Body of pancreas (tissue), 4 donors: ENCODE measurements at regions not wholly inside any gene's neighbourhood (a gene's known extent, or its start where the extent isn't known, plus 50 kb on each side); places are given as distances from the start of the nearest gene placed in this dataset.

ENCODE experiments used
- ATAC-seq: fragments of 150-250 bp; one replicate; pipeline ENCODE4 v1.9.1; 2016
- DNase-seq, 4 donors: peaks; one replicate each; pipeline ENCODE4 v3.0.0-alpha.2; 2019
- H3K27ac ChIP-seq, 4 donors: fragments of 200-600 bp; sonication (generic); 1 replicate in 3 of 4; 2 replicates in 1 of 4; pipeline versions ENCODE4 v1.5.1 to v1.6.1; 2016 to 2019; ENCODE audit warnings: mild to moderate bottlenecking in 1 of 4, mixed read lengths in 1 of 4, moderate library complexity in 1 of 4
- H3K27me3 ChIP-seq, 2 donors: fragments of 200-600 bp; sonication (generic); one replicate each; pipeline ENCODE4 v1.6.0; 2016; ENCODE audit warnings: mild to moderate bottlenecking in 1 of 2
- H3K36me3 ChIP-seq, 2 donors: fragments of 200-600 bp; sonication (generic); replicated peaks in 1 of 2; 2 replicates each; pipeline ENCODE4 v1.5.1; 2016; ENCODE audit warnings: low read depth in 2 of 2; ENCODE audit not compliant: insufficient read depth in 1 of 2
- H3K4me1 ChIP-seq: fragments of 200-600 bp; sonication (generic); one replicate; pipeline ENCODE4 v1.6.0; 2016
- H3K4me3 ChIP-seq, 2 donors: fragments of 200-600 bp; sonication (generic); 1 replicate in 1 of 2; 2 replicates in 1 of 2; pipeline ENCODE4 v1.5.1; 2016 to 2019
- H3K9me3 ChIP-seq, 3 donors: fragments of 200-600 bp; sonication (generic); 1 replicate in 2 of 3; 2 replicates in 1 of 3; pipeline ENCODE4 v1.5.1; 2016
- CTCF ChIP-seq, 7 experiments: fragments of 450-650 bp in 4 of 7; fragments of 200-600 bp in 3 of 7; sonication (generic) in 3 of 7; IDR thresholded peaks; one replicate each; pipeline ENCODE4 v1.5.1; 2016 to 2019; ENCODE audit warnings: antibody characterized with exemption in 7 of 7
- POLR2A ChIP-seq, 3 donors: fragments of 450-650 bp; IDR thresholded peaks; one replicate each; pipeline ENCODE4 v1.6.1; 2016; ENCODE audit warnings: antibody characterized with exemption in 3 of 3, mild to moderate bottlenecking in 2 of 3
- WGBS, 2 donors: methylation state at CpG; one replicate each; pipeline ENCODE4 v1.1.5; 2017; 5-methylcytosine and 5-hydroxymethylcytosine counted together
- intact Hi-C: fragments of 100-400 bp; cut with DNase I; formaldehyde crosslinking; loops from one replicate; pipeline ENCODE4 v1.15.1; 2023

GRCh38 chr10:8247191-8247590 lies 192.7 kb downstream of the GATA3 start:
- 68 to 89% methylated on average over 2 of the region's 2 CpGs for WGBS, 2 donors
- intact Hi-C loops = no loop called here
- no peaks in the 10 kb centered on the region for H3K9me3 ChIP-seq

GRCh38 chr10:8248868-8249267 lies 194.4 kb downstream of the GATA3 start:
- intact Hi-C loops = no loop called here
- WGBS, 2 donors = 35 to 43% methylated on average over 2 of the region's 2 CpGs
- Histone ChIP-seq H3K4me1 (no peaks in the 10 kb centered on the region), H3K9me3 (no peaks in the 10 kb centered on the region), H3K4me3 (no peak overlapping the region), H3K27ac (no peak overlapping the region), H3K27me3 (no peaks in the 10 kb centered on the region), H3K36me3 (no peaks in the 10 kb centered on the region)
- DNase-seq (no peak), ATAC-seq (no peak)
- TF ChIP-seq POLR2A (IDR thresholded peaks at IDR 0.05) (no peak), CTCF (IDR thresholded peaks at IDR 0.05) (no peak)

More at GRCh38 chr10:8247191-8247590, 192.7 kb downstream of the GATA3 start:
- Histone ChIP-seq H3K27me3 (no peaks in the 10 kb centered on the region), H3K27ac (no peak overlapping the region), H3K4me1 (no peaks in the 10 kb centered on the region), H3K36me3 (no peaks in the 10 kb centered on the region), H3K4me3 (no peak overlapping the region)
- ATAC-seq (no peak), DNase-seq (no peak)
- no peak for TF ChIP-seq CTCF (IDR thresholded peaks at IDR 0.05)
- TF ChIP-seq POLR2A (IDR thresholded peaks at IDR 0.05) = no peak

GRCh38 chr10:8254350-8254749 lies 199.9 kb downstream of the GATA3 start:
- H3K4me1 ChIP-seq = no peaks in the 10 kb centered on the region
- ATAC-seq (no peak), DNase-seq (no peak)
- 29 to 38% methylated on average over 1 of the region's 1 CpG for WGBS, 2 donors
- H3K4me3 ChIP-seq = no peak overlapping the region
- intact Hi-C loops = no loop called here
- TF ChIP-seq CTCF (IDR thresholded peaks at IDR 0.05) (no peak), POLR2A (IDR thresholded peaks at IDR 0.05) (no peak)
- no peak overlapping the region for H3K27ac ChIP-seq
- peaks cover 0 to 3% of the 10 kb centered on the region in 2 donors for H3K27me3 ChIP-seq
- H3K36me3 ChIP-seq = no peaks in the 10 kb centered on the region
- no peaks in the 10 kb centered on the region for H3K9me3 ChIP-seq

- no peaks in the 10 kb centered on the region for H3K9me3 ChIP-seq
- DNase-seq = no peak
- H3K36me3 ChIP-seq = no peaks in the 10 kb centered on the region
- TF ChIP-seq POLR2A (IDR thresholded peaks at IDR 0.05) (no peak), CTCF (IDR thresholded peaks at IDR 0.05) (no peak)
- intact Hi-C loops = no loop called here
- no peak overlapping the region for H3K27ac ChIP-seq
- peaks cover 0 to 3% of the 10 kb centered on the region in 2 donors for H3K27me3 ChIP-seq
- 50 to 67% methylated on average over 1 of the region's 1 CpG for WGBS, 2 donors
- H3K4me3 ChIP-seq = no peak overlapping the region
- ATAC-seq = no peak
- H3K4me1 ChIP-seq = no peaks in the 10 kb centered on the region
Observed at GRCh38 chr10:8255301-8255700, 200.8 kb downstream of the GATA3 start.

- Histone ChIP-seq H3K4me1 (no peaks in the 10 kb centered on the region), H3K9me3 (no peaks in the 10 kb centered on the region), H3K4me3 (no peak overlapping the region), H3K27me3 (no peaks in the 10 kb centered on the region), H3K36me3 (no peaks in the 10 kb centered on the region), H3K27ac (no peak overlapping the region)
- intact Hi-C loops = no loop called here
- TF ChIP-seq CTCF (IDR thresholded peaks at IDR 0.05) (no peak), POLR2A (IDR thresholded peaks at IDR 0.05) (no peak)
- WGBS, 2 donors = 82% methylated on average over 16 of the region's 16 CpGs
- DNase-seq = no peak
- ATAC-seq = no peak
Observed at GRCh38 chr10:8260645-8261044, 206.2 kb downstream of the GATA3 start.
